ENCODE measurements at regions not wholly inside any gene's neighbourhood (a gene's known extent, or its start where the extent isn't known, plus 50 kb on each side); places are given as distances from the start of the nearest gene placed in this dataset.

GRCh38 chr12:118748478-118749380, 232.6 kb upstream of the SRRM4 start:
- H3K4me3 ChIP-seq (ENCODE audit: low read depth, low read length), result no peak overlapping the region

GRCh38 chr12:118749646-118750045, 231.7 kb upstream of the SRRM4 start:
- no peak overlapping the region for H3K4me3 ChIP-seq (ENCODE audit: low read depth, low read length)

DNA sequence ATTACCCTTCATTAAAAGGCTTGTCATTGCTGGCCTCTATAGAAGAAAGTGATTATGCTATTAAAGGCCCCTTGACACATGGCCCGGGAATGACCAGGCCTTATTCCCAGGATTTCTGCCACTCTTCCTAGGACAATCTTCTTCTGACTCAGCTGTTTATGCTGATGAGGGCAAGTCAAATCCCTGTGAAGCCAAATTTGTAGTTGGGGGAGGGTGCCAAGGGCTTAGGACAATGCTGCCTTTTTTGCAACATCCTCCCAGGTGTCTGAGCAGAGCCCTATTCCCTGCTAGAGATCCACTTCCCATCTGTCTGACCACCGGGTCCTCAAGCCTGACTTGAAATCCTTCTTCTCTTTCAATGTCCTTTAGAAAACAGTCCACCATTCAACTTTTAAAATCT, 230.7 kb upstream of the SRRM4 start:
- H3K4me3 ChIP-seq (ENCODE audit: low read depth, low read length), result no peak overlapping the region

DNA sequence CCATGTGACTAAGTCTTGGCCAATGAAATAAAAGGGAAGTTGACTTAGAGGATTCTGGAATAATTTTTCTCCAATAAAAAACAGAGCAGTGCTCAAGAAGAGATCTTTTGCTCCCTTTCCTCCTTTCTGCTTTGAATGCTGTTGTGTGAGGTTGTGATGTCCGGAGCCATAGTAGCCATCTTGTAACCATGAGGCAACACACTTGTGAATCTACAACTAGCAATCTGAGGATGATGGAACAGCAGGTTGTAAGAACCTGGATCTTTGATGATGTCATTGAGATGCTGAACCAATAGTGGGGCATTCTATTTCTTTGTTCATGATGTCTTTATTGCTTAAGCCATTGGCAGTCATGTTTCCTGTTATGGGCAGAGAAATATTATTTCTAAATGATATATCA, 230.0 kb upstream of the SRRM4 start:
- no peak overlapping the region for H3K4me3 ChIP-seq (ENCODE audit: low read depth, low read length)

DNA sequence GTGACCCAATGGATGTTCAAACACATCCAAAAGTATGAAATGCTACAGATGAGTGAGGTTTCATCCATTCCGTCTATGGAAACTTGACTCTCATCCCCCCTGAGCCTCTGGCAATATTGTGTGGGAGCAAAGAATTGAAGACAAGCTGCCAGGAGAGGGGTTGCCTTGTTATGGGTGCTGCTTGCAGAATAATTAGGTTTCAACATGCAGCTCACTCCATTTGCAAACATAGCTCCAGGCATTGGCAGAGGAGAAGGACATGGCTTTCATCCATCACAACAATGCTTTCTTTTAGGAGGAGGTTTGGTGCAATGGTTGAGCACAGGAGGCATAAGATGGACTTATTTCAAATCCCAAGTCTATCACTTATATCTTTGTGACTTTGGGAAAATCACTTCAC, 220.7 kb upstream of the SRRM4 start:
- H3K4me3 ChIP-seq (ENCODE audit: low read depth, low read length), result no peak overlapping the region

GRCh38 chr12:118763234-118763633, 218.1 kb upstream of the SRRM4 start:
- H3K4me3 ChIP-seq (ENCODE audit: low read depth, low read length), result no peak overlapping the region

DNA sequence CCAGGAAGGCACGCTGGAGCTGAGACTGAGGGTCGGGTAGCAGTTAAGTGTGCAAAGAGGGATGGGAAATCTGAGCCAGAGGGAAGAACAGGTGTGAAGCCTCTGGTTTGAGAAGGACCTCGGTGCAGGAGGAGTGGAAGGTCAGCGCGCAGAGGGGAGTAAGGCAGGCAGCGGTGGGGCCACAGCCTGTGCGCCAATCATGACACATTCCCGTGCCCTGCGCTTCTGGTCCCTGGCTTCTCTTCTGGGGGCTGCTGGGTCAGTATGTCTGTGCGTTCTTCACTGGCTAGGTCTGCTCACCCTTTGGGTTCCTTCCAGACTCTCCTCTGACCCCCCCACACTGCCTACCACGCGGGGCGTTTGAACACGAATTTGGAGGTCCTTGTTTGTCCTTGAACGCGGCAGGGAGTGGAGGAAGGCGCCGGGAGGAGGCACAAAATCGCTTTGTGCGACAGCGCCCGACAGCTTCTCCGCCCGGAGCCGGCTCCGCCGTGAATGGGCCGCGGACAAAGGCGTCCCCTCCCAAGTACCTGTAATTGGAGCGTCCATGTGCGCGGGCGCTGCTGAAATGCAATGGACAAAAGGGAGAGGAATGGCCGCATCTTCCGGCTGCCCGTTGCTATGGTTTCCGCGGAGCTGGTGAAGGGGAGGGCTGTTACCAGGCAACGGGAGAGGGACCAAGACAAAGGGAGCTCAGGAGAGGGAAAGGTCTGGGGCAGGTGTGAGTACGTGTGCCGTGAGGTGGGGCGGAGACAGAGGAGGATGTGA, 207.2 kb upstream of the SRRM4 start:
- H3K4me3 ChIP-seq (ENCODE audit: low read depth, low read length), result peak overlapping the region; percentile 33

DNA sequence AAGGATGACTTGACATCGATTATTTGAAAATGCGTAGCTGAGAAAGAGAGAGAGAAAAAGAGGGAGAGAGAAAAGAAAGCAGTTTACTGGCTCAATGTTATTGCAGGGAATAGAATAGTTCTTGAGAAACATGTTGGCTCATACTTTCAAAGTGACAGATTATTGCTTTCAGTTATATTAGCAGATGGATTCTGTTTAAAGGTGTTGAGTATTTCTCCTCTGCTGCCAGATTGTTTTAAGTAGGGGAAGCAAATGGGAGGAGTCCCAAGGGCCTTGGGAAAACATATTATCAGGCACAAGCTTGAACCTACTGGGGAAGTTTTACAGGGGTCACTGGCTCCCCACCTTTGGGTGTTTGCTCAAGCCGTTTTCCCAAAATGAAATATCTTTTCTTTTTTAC, 203.8 kb upstream of the SRRM4 start:
- no peak overlapping the region for H3K4me3 ChIP-seq (ENCODE audit: low read depth, low read length)

DNA sequence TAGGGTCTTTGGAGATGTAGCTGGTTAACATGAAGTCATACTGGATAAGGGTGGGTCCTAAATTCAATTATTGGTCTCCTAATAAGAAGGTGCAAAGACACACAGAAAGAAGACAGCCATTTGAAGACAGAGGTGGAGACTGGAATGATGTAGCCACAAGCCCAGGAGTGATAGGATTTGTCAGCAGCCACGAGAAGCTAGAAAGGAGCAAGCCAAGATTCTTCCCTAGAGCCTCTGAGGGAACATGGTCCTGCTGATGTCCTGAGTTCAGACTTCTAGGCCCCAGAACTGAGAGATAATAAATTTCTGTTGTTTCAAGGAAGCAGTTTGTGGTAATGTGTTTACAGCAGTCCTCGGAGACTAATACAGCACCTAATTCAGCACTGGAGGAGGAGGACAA, 203.3 kb upstream of the SRRM4 start:
- no peak overlapping the region for H3K4me3 ChIP-seq (ENCODE audit: low read depth, low read length)

GRCh38 chr12:118780939-118781338, 200.4 kb upstream of the SRRM4 start:
- H3K4me3 ChIP-seq (ENCODE audit: low read depth, low read length), result no peak overlapping the region

DNA sequence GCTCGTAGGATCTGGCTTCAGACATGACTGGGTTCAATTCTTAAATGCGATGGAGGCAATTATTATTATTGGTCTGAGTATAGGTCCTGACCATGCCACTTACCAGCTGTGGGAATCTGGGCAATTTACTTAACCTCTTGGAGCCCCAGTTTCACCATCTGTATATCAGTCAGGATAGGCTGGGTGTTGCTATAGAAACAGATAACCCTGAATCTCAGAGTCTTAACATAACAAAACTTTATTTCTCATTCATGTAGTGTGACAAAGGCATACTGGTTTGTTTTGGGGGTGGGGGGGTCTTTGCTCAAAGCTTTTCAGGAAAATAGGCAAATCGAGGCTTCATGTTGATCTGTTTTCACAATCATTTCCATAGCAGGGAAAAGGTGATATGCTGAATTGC, 199.6 kb upstream of the SRRM4 start:
- no peak overlapping the region for H3K4me3 ChIP-seq (ENCODE audit: low read depth, low read length)

DNA sequence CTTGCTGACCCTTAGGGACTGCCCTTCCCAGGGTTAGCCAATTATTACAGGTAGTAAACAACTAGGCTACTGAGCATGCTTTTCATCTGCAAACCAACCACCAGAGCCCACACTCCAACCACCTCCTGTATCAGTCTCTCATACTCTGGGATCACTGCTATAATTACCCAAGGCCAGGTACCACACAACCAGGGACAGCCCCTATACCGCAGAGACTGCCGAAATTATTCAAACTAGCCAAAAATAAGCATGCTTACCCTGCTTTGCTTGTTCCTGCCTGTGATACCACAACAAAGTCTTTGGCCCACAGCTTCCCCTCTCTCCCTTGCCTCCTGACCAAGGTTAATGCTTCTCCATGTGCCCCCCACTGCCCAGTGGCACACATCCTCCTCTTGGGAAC, 197.6 kb upstream of the SRRM4 start:
- H3K4me3 ChIP-seq (ENCODE audit: low read depth, low read length), result no peak overlapping the region

GRCh38 chr12:118790578-118790977, 190.8 kb upstream of the SRRM4 start:
- no peak overlapping the region for H3K4me3 ChIP-seq (ENCODE audit: low read depth, low read length)

DNA sequence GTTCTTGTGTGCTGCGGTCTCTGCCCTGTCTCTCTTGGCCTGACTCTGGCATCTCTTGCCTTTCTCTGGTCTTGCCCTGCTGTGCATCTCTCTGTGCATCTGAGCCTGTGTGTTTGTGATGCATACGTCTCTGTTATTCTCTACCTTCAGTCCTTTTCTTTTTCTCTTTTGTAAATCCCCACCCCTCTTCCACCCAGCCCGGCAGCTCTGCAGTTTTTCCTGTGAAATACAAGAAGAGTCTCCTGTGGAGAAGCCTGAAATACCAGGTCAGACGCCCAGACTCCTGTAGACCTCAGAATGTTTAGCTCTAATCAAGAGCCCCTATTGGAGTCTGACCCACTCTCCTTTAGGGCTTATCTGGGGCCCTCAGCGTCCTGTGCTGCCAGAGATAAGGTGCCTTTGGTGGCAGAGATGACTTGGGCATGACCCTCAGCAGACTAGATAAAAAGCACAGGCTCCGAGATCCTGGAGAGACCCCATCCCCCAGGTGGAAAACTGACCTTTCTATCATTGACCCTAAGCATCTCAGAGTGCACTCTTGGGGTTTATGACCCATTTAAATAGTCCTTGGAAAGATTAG, 167.5 kb upstream of the SRRM4 start:
- H3K4me3 ChIP-seq (ENCODE audit: low read depth, low read length), result no peak overlapping the region

DNA sequence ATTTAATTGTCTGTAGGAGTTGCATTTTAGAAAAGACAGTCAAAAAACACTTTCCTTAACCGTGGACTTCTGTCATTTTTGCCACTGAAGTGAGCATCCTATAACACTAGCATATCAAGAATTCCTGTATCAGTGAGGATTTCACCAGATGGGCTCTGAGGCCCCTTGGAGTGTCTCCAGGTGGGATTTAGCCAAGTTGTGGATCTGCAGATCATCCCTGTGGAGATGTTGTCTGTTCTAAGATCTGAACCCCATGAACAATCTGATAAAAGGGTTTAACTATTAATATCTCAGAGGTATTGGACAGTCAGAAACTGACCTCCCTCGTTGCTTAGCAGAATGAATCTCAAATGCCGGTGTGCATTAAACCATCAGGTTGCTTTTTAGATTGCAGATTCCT, 165.0 kb upstream of the SRRM4 start:
- no peak overlapping the region for H3K4me3 ChIP-seq (ENCODE audit: low read depth, low read length)

GRCh38 chr12:118821386-118821925, 159.9 kb upstream of the SRRM4 start:
- no peak overlapping the region for H3K4me3 ChIP-seq (ENCODE audit: low read depth, low read length)

GRCh38 chr12:118822512-118822911, 158.8 kb upstream of the SRRM4 start:
- H3K4me3 ChIP-seq (ENCODE audit: low read depth, low read length), result no peak overlapping the region

DNA sequence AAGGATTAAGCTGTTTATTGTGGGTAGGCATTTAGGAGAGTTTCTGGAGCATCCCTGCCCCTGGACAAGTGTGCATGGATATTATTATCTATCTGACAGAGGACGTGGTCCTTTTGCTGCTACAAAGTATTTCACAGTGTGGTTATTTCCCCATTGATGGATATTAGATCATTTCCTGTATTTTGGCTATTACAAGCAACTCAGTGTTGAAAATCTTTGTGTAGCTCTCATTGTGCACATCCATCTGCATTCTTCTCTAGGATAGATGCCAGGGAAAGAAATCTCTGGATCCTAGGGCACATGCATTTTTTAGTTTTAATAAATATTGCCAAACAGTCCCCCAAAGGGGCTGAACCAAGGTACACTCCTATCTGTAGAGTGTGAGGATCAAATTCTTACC, 154.3 kb upstream of the SRRM4 start:
- H3K4me3 ChIP-seq (ENCODE audit: low read depth, low read length), result no peak overlapping the region

DNA sequence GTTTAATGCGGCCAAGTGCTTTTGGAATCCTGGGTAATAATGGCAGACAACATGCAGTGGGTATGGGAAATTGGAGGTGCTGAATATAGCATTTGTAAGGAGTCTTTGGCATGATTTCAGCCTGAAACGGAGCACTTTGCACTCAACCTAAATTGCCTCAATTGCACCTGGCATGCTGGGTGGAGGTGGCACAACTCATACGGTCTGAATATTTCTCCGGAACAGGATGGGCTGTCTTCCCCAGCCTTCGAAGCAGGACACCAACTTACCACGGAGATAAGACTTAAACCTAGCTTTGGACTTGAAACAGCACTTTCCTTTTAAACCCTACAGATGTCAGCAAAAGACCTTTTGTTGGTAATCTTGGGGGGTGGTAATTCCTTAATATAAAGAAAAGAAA, 153.7 kb upstream of the SRRM4 start:
- no peak overlapping the region for H3K4me3 ChIP-seq (ENCODE audit: low read depth, low read length)

DNA sequence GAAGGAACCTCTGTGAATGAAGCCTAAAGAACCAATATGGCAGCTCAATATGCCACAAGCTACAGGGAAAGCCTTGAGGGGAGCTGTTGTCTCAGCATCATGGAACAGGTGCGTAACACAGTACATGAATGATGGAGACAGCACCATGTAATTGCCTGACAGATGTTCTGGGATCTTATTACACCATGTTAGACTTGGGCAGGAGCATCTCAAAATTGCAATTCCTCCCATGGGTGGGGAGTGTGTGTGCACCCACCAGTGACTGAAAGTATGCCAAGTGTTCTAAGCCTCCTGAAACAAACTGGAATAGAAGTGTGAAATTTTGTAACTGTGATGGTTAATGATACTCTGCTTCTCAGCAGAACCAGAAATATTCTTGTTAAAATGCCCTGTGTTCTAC, 151.0 kb upstream of the SRRM4 start:
- H3K4me3 ChIP-seq (ENCODE audit: low read depth, low read length), result no peak overlapping the region

DNA sequence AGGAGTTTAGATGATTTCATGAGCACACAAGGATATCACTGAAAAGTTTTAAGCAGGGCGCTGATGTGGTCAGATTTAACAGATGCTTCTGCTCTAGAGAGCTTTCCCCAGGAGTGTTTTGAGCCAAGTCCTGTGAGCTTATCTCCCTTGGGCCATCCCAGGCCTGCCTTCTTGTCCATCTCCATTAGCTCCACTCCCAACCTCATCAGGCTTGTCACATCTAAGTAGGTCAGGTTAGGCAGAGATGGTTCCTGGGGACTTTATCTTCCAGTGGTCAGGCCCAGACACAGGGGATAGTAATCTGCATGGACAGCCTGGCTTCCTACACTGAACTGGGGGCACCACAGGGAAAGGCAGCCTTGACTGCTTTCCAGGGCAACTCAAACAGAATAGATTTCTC, 145.4 kb upstream of the SRRM4 start:
- no peak overlapping the region for H3K4me3 ChIP-seq (ENCODE audit: low read depth, low read length)

DNA sequence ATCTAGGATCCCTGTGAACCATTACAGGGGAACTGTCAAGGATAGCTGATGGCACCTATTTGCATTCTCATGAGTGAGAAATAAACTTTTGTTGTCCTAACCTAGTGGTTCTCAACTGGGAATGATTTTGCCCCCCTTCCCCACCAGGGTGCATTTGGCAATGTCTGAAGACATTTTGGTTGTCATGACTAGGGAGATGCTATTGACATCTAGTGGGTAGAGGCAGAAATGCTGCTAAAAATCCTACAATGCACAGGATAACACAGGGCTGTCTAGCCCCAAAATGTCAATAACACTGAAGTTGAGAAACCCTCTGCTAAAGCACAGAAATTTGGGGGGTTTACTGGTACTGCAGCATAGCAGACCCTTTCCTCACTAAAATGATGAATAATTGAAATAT, 140.9 kb upstream of the SRRM4 start:
- no peak overlapping the region for H3K4me3 ChIP-seq (ENCODE audit: low read depth, low read length)
